GM21515 (cell line): ENCODE measurements at regions not wholly inside any gene's neighbourhood (a gene's known extent, or its start where the extent isn't known, plus 50 kb on each side); places are given as distances from the start of the nearest gene placed in this dataset.
"Not testable (repeated sequence)": the region's sequence is repeated elsewhere in the genome, so short reads cannot be mapped to it uniquely, and the experiment has no call there.

Experiments used
- ATAC-seq: cut with Tn5 transposase; IDR thresholded peaks from one replicate; pipeline ENCODE4 v1.9.1; 2021; ENCODE audit not compliant: unreplicated experiment

DNA sequence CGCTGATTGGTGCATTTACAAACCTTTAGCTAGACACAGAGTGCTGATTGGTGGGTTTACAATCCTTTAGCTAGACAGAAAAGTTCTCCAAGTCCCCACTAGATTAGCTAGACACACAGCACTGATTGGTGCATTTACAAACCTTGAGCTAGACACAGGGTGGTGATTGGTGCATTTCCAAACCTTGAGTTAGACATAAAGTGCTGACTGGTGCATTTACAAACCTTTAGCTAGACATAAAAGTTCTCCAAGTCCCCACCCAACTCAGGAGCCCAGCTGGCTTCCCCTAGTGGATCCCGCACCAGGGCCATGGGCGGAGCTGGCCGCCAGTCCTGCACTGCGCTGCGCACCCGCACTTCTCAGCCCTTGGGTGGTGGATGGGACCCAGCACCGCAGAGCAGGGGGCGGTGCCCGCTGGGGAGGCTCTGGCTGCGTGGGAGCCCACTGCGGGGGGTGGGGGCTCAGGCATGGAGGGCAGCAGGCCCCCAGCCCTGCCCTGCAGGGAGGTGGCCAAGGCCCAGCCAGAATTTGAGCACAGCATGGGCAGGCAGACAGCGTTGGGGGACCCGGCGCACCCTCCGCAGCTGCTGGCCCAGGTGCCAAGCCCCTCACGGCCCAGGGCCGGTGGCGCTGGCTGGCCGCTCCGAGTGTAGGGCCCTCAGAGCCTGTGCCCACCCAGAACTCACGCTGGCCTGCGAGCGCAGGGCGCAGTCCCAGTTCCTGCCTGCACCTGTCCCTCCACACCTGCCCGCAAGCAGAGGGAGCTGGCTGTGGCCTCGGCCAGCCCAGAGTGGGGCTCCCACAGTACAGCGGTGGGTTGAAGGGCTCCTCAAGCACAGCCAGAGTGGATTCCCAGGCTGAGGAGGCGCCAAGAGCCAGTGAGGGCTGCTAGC, 608.9 kb upstream of the LCORL start:
- no peak for ATAC-seq

DNA sequence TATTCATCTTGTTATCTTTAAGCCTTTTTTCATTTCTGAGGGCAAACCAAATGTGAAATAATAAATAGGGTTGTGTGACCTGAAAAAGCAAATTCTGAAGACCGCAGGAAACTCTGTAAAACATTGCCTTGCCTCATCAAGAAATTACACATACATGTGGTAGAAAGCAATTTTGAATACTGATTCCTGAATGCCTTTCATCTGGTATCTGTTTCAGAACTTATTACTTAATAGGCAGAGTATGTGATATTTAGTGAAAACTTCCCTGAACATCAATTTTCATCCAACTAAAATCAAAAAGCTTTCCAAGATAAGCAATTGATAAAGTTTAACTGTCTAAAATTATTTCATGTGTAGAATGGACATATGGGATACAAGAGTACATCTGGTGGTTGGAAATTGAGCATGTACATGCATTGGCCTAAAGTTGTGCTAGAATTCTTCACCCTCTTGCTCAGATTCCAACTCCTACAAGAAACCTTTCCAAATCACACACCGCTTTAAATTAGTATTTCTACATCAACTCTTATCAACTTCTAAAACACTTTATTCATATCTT, 606.0 kb upstream of the LCORL start:
- no peak for ATAC-seq

DNA sequence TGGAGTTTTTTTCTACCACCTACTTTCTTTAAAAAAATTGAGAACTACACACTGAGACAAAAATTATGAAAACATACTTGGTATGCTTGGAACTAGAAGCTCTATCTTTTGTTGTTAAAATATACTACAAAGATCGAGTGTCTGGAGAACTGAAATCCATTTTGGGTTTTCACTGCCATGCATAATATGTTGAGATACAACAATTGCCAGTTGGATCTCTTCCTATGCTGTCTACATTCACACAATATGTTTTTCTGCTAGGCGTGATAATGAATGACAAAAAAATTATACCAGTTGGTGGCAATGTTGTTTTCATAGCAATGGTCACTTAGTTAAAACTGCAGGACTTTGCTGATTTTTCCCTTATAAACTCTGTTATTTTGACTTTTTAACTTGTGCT, 605.4 kb upstream of the LCORL start:
- no peak for ATAC-seq

GRCh38 chr4:18626366-18626765, 604.8 kb upstream of the LCORL start:
- no peak for ATAC-seq

DNA sequence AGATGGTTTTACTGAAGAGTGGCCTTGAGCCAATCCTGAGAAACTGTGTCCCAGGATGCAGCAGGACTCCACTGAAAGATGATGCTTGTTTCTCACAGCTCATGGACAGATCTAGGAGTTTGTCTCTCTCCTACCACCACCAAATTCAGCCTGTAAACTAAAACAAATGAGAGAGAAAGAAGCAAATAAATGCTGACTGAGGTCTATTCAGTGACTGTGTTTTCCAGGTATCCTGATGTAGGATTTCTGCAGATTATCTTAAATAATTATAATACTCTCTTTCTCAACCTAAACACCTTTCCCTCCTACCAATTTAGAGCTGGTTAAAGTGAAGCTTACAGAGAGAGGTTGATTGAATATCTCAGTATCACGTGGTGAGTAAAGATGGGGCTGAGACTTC, 599.6 kb upstream of the LCORL start:
- ATAC-seq, result no peak

DNA sequence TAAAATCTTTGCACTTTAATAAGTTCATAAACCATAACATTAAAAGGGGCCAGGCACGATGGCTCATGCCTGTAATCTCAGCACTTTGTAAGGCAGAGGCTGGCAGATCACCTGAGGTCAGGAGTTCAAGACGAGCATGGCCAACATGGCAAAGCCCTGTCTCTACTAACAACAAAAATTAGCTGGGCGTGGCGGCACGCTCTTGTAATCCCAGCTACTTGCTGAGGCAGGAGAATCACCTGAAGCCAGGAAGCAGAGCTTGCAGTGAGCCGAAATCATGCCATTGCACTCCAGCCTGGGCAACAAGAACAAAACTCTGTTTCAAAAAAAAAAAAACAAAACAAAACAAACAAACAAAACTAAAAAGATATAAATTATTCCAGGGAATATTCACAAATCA, 595.2 kb upstream of the LCORL start:
- ATAC-seq, result no peak

DNA sequence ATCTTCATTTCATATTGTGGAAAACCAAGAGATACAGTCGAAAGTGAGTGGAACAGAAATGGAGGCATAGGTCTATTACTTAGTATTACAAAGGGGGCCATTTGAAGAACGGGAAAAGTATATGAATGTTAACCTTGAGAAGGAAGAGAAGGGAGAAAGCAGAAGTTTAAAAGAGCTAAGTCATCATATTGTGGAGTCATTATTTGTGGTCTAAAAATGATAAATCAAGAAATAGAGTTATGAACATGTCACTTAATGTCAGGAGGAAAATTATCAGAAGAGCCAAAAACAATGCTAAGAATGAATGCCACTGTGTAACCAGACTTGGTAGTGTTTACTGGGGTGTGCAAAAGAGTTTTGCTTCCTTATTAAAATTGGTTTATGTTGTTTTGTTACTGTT, 589.5 kb upstream of the LCORL start:
- no peak for ATAC-seq

- ATAC-seq, result no peak
Measured at GRCh38 chr4:18608908-18609533, 587.5 kb upstream of the LCORL start.

DNA sequence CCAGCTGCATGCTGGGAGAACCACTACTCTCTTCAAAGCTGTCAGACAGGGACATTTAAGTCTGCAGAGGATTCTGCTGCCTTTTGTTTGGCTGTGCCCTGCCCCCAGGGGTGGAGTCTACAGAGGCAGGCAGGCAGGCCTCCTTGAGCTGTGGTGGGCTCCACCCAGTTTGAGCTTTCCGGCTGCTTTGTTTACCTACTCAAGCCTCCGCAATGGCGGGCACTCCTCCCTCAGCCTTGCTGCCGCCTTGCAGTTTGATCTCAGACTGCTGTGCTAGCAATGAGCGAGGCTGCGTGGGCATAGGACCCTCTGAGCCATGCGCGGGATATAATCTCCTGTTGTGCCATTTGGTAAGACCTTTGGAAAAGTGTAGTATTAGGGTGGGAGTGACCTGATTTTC, 581.1 kb upstream of the LCORL start:
- not testable (repeated sequence) for ATAC-seq

- ATAC-seq, result peak; percentile 81
Measured at GRCh38 chr4:18593297-18594002, 571.9 kb upstream of the LCORL start.

- ATAC-seq, result no peak
Measured at GRCh38 chr4:18582841-18583240, 561.3 kb upstream of the LCORL start.

DNA sequence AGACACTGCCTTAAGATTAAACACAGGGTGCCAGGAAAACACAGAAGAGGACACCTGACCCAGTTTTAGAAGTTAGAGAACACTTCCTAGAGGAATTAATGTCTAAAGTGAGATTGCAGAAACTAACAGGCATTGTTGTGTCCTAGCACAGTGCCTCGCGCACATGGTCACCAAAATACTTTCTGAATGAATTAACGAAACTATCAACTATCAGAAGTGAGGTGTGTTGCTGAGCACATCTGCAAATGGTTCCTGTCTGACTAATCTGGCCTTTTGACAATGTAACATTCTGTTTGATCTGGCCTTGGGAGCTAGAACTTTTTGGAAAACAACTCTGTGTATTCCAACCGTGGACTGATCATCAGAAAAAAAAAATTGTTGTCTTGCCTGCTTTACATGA, 556.8 kb upstream of the LCORL start:
- ATAC-seq, result peak; percentile 61

DNA sequence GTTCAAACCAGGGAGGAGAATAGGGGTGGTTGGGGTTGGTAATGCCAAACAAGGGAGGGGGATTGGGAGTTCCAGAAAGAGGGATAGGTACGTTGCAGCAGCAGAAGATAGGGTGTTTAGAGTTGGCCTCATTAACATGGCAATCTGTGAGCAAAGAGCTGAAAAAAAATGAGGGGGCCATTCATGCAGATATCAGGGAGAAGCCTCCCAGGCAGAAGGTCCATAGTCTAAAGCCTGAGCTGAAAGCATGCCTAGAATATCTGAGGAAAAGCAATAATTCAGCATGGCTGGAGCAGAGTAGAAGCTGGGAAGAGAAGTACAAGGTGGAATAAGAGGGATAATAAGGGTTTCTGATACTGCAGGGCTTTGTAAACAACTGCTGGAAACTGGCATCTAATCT, 550.9 kb upstream of the LCORL start:
- ATAC-seq, result no peak

DNA sequence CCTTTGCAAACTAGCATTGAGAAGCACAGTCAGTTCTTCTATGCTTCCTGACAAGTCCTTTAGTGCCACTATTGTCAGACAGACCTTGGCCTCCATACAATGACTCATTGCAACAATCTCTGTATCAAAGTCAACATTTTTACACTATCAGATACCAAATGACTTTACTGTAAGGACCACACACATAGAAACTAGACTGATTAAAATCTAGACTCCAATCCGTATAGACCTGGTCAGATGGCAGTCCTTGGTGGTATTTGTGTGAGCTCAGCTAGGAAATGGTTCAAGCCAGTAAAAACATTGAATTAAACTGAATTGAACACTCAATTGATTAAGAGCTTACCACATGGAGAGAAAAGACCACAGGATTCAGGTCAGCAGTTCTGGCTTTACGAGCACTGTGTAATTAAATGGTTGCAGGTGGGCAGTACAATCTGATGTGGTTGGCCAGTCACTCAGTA, 549.8 kb upstream of the LCORL start:
- ATAC-seq, result no peak

DNA sequence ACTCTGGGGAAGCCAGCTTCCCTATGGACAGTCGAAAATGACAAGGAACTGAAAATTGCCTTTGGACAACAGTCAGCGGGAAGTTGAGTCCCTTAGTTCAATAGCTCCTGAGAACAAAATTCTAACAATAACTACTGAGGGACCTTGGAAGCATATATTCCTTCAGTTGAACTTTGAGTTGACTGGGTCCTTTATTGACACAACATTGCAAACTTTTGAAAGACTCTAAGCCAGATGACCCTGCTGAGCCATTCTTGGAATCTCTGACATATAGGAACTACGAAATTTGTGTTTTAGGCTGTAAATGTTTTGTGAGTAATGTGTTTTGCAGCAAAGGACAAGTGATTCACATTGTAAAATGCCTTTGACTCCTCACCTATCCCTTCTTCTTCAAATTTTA, 548.8 kb upstream of the LCORL start:
- ATAC-seq, result no peak

DNA sequence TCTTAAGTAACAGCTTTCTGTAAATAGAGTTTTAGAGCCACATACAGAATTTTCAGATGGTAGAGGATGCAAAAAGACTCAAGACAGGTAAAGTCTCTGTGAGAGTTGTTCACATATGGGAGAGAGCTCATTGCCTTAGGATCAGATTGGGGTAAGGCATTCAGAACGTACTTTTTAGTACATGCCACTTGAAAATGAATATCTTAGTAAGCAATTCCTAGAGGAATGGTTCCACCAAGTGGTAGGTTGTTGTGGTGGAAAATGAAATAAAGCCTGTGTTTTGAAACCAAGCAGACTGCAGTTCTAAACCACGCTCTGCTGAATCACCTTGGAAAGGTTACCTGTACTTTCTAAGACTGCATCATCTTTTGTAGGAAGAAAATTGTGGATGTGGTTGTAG, 547.0 kb upstream of the LCORL start:
- ATAC-seq, result no peak

DNA sequence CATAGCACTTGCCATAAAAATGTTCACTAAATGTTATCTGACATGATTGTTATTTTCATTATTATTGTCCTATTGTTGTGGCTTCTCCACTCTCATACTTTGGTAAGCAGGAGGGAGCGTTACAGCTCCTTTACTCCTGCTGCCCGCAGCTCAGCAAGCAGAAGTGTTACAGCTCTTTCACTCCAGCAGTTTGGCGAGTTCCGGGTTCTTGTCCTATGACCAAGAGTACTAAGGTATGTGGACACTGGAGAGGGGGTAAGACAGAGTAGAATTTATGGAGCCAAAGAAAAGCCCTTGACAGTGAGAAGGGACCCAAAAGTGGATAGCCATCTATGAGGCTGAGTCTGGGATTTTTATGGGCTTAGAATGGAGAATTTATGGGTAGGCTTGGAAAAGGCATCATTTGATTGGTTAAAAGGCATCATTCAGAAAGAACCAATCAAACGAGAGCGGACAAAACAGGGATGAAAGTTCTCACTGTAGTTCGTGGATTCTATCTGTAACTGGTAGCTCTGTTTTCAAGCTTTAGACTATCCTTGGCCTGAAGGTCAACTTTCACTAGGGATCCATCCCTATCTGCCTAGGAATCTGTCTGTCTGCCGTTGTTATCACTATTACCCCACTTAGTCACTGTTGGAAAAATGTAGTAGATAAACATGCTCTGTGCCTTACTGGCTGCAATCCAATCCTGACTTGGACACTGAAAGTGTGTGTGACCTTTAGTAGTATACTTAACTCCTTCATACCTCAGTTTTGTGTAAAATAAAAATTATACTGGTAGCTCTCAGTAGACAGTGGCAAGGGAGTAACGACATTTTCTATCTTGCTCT, 545.6 kb upstream of the LCORL start:
- no peak for ATAC-seq

DNA sequence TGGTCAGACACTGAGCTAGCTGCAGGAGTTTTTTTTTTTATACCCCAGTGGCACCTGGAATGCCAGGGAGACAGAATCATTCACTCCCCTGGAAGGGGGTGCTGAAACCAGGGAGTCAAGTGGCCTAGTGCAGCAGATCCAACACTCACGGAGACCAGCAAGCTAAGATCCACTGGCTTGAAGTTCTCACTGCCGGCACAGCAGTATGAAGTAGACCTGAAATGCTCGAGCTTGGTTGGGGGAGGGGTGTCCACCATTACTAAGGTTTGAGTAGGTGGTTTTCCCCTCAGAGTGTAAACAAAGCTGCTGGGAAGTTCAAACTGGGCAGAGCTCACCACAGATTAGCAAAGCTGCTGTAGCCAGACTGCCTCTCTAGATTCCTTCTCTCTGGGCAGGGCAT, 537.9 kb upstream of the LCORL start:
- ATAC-seq, result no peak

DNA sequence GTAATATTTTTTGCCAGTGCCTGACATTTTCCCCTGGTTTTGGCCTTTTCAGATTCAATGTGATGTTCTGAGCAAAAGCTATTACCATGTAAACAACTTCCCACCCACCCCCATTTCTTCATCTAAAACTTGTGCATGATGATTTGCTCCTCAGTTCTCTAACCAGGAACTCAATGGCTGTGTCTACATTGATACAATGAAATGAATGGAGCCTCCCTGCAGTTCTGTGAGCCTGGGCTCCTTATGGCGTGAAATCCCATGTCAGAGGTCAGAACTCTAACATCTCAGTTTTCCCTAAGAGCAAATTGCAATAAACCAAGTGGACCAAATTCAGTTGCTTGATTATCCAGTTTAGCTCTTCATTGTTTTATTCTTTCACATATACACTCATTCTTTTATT, 534.8 kb upstream of the LCORL start:
- no peak for ATAC-seq

DNA sequence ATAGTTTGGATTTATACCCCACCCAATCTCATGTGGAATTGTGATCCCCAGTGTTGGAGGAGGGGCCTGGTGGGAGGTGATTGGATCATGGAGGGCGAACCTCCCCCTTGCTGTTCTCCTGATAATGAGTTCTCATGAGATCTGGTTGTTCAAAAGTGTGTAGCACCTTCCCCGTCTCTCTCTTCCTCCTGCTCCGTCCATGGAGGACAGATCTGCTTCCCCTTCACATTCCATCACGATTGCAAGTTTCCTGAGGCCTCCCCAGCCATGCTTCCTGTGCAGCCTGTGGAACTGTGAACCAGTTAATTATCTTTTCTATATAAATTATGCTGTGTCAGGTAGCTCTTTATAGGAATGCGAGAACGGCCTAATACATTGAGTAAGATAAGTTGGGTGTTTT, 518.8 kb upstream of the LCORL start:
- ATAC-seq, result no peak

DNA sequence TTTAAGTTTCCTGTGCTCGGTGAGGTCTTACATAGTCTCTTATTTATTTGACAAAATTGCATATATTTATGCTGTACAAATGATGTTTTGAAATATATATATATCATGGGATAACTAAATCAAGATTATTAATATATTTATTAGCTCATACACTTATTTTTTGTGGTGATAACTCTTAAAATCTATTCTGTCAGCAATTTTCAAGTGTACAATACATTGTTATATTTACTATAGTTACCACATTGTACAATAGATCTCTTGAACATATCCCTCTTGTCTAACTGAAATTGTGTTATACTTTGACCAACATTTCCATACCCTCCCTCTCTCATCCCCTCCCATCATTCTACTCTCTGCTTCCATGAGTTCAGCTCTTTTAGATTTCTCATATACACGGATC, 516.6 kb upstream of the LCORL start:
- no peak for ATAC-seq
